ENCODE measurements at regions not wholly inside any gene's neighbourhood (a gene's known extent, or its start where the extent isn't known, plus 50 kb on each side); places are given as distances from the start of the nearest gene placed in this dataset.

DNA sequence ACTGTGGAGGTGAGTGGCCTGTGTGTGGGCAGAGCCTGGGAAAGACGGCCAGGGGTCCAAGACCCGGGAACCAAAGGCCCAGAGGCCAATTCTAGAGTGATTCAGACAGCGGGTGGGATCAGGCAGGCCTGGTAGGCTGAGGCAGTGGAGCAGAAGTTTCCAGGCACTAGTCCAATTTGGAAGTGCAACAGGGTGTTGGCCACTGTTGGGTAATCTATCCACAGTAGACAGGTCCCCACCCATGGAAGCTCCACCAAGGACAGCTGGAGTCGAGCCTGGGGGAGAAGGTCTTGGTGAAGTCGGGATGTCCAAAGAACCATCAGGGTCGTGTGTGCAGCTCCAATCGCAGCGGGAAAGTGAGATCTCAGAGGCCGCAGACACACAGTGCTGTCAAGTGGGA, 125.8 kb upstream of the COPS8 start:
- Histone ChIP-seq H3K9me3 (no peaks in the 10 kb centered on the region), H3K27ac (no peak overlapping the region), H3K27me3 (no peaks in the 10 kb centered on the region), H3K36me3 (no peaks in the 10 kb centered on the region), H3K4me3 (no peak overlapping the region), H3K4me1 (no peaks in the 10 kb centered on the region)
- peak; percentile 23 to 51 for DNase-seq
- 82 to 94% (median 86%) methylated on average over 9 of the region's 9 CpGs for WGBS, 5 donors
- intact Hi-C loops (cut with DNase I; ENCODE audit: low total_unique reads), result no loop called here
- no peak for TF ChIP-seq POLR2AphosphoS5 (IDR thresholded peaks at IDR 0.05)
- no peak for TF ChIP-seq EP300 (IDR thresholded peaks at IDR 0.05)
- TF ChIP-seq, protein P1, sequence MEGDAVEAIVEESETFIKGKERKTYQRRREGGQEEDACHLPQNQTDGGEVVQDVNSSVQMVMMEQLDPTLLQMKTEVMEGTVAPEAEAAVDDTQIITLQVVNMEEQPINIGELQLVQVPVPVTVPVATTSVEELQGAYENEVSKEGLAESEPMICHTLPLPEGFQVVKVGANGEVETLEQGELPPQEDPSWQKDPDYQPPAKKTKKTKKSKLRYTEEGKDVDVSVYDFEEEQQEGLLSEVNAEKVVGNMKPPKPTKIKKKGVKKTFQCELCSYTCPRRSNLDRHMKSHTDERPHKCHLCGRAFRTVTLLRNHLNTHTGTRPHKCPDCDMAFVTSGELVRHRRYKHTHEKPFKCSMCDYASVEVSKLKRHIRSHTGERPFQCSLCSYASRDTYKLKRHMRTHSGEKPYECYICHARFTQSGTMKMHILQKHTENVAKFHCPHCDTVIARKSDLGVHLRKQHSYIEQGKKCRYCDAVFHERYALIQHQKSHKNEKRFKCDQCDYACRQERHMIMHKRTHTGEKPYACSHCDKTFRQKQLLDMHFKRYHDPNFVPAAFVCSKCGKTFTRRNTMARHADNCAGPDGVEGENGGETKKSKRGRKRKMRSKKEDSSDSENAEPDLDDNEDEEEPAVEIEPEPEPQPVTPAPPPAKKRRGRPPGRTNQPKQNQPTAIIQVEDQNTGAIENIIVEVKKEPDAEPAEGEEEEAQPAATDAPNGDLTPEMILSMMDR (IDR thresholded peaks at IDR 0.05), result no peak
- no peak for TF ChIP-seq POLR2A (IDR thresholded peaks at IDR 0.05)

DNA sequence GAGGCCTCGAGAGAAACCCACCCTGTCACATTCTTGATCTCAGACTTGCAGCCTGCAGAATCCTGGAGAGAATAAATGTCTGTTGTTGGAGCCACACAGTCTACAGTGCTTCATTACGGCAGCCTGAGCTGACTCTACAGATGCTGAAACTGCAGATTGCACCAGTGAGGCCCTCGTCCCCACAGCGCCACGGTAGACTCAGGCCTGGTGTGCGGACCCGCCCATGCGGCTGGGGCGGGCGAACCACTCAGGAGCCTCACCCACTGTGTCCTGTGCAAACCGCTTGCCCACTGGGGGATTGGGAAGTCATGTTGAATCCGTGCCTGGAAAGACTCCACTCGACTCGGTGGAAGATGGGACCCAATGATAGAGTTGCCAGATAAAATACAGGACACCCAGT, 125.2 kb upstream of the COPS8 start:
- intact Hi-C loops (cut with DNase I; ENCODE audit: low total_unique reads), result no loop called here

DNA sequence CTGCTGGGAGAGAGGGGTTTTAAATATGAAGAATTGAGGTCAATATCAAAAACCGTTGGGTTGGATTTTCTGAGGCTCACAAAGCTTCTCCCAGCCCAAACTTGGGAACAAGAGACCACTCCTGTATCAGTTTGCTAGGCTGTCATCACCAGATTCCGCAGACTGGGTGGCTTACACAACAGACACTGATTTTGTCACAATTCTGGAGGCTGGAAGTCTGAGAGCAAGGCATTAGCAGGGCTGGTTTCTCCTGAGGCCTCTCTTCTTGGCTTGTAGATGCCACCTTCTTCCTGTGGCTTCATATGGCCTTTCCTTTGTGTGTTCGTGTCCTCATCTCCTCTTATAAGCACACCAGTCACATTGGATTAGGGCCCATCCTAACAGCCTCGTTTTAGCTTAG, 122.9 kb upstream of the COPS8 start:
- 88 to 93% (median 91%) methylated on average over 4 of the region's 4 CpGs for WGBS, 5 donors
- H3K9me3 ChIP-seq, result no peaks in the 10 kb centered on the region
- intact Hi-C loops (cut with DNase I; ENCODE audit: low total_unique reads), result no loop called here
- peak in 1 of 2 donors; percentile 8 for DNase-seq
- no peaks in the 10 kb centered on the region for H3K27me3 ChIP-seq
- H3K4me1 ChIP-seq, result no peaks in the 10 kb centered on the region
- TF ChIP-seq, protein P1 (IDR thresholded peaks at IDR 0.05), result no peak
- no peak for TF ChIP-seq POLR2A (IDR thresholded peaks at IDR 0.05)
- no peak for TF ChIP-seq EP300 (IDR thresholded peaks at IDR 0.05)
- no peak for TF ChIP-seq POLR2AphosphoS5 (IDR thresholded peaks at IDR 0.05)
- no peaks in the 10 kb centered on the region for H3K36me3 ChIP-seq
- H3K4me3 ChIP-seq, result no peak overlapping the region
- no peak overlapping the region for H3K27ac ChIP-seq

More for the DNA sequence above, 125.2 kb upstream of the COPS8 start:
- Histone ChIP-seq H3K27ac (no peak overlapping the region), H3K27me3 (no peaks in the 10 kb centered on the region), H3K4me3 (no peak overlapping the region), H3K9me3 (no peaks in the 10 kb centered on the region), H3K4me1 (no peaks in the 10 kb centered on the region), H3K36me3 (no peaks in the 10 kb centered on the region)
- no peak for TF ChIP-seq EP300 (IDR thresholded peaks at IDR 0.05)
- TF ChIP-seq POLR2A (IDR thresholded peaks at IDR 0.05), result no peak
- no peak for TF ChIP-seq POLR2AphosphoS5 (IDR thresholded peaks at IDR 0.05)
- TF ChIP-seq, protein P1 (IDR thresholded peaks at IDR 0.05), result no peak
- 94 to 98% (median 97%) methylated on average over 14 of the region's 14 CpGs for WGBS, 5 donors
- peak in 1 of 2 donors; percentile 5 for DNase-seq

DNA sequence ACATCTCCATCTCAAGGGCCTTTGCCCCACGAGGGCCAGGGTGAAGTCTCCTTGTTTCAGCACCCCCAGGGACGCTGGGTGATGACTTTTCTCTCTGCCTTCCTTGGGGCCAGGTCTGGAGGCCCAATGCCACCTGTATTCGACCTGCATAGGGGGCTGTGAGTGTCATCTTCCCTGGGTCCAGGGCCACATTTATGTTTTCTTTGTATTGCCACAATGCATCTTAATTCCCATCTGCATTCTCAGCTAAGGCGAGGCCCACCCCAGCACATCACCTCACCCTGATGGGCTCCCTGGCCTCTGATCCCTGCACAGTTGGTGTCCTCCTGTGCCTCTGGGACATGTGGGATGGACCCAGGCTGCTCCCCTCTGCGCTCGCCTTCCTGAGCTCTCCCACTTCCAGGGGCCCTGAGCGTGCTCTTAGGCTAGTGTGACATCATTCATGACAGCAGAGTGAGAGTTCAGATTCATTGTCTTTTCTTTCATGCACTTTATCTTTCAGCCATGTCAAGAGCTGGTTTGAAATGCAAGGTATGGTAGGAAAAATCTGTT, 122.0 kb upstream of the COPS8 start:
- no peak overlapping the region for H3K27ac ChIP-seq
- no peaks in the 10 kb centered on the region for H3K9me3 ChIP-seq
- TF ChIP-seq POLR2A (IDR thresholded peaks at IDR 0.05) (no peak), POLR2AphosphoS5 (IDR thresholded peaks at IDR 0.05) (no peak), EP300 (IDR thresholded peaks at IDR 0.05) (no peak)
- TF ChIP-seq, protein P1 (IDR thresholded peaks at IDR 0.05), result no peak
- no peaks in the 10 kb centered on the region for H3K36me3 ChIP-seq
- intact Hi-C loops (cut with DNase I; ENCODE audit: low total_unique reads), result no loop called here
- H3K27me3 ChIP-seq, result no peaks in the 10 kb centered on the region
- 80 to 91% (median 84%) methylated on average over 7 of the region's 7 CpGs for WGBS, 5 donors
- H3K4me1 ChIP-seq, result peaks cover 0 to 2% (median 0%) of the 10 kb centered on the region in 4 donors
- H3K4me3 ChIP-seq, result no peak overlapping the region
- DNase-seq, result peak in 1 of 2 donors; percentile 1
